Osteocyte (in vitro differentiated cells): ENCODE measurements at regions not wholly inside any gene's neighbourhood (a gene's known extent, or its start where the extent isn't known, plus 50 kb on each side); places are given as distances from the start of the nearest gene placed in this dataset.

Experiments
- DNase-seq: peaks from one replicate; pipeline ENCODE4 v3.0.0; 2021; ENCODE audit warnings: mixed read lengths; ENCODE audit not compliant: unreplicated experiment; ENCODE audit errors: extremely low spot score
- H3K27ac Mint-ChIP-seq: one replicate; pipeline ENCODE4 v1.8.0; 2021; ENCODE audit warnings: mild to moderate bottlenecking, mixed read lengths; ENCODE audit not compliant: unreplicated experiment
- H3K27me3 Mint-ChIP-seq: one replicate; pipeline ENCODE4 v1.8.0; 2021; ENCODE audit warnings: mixed read lengths; ENCODE audit not compliant: unreplicated experiment
- H3K36me3 Mint-ChIP-seq: one replicate; pipeline ENCODE4 v1.8.0; 2021; ENCODE audit warnings: mixed read lengths; ENCODE audit not compliant: unreplicated experiment
- H3K4me1 Mint-ChIP-seq: one replicate; pipeline ENCODE4 v1.8.0; 2021; ENCODE audit warnings: mixed read lengths; ENCODE audit not compliant: unreplicated experiment
- H3K4me3 Mint-ChIP-seq: one replicate; pipeline ENCODE4 v1.8.0; 2021; ENCODE audit warnings: mild to moderate bottlenecking, moderate library complexity, mixed read lengths; ENCODE audit not compliant: unreplicated experiment
- H3K9me3 Mint-ChIP-seq: one replicate; pipeline ENCODE4 v1.8.0; 2021; ENCODE audit warnings: mixed read lengths; ENCODE audit not compliant: unreplicated experiment
- TF ChIP-seq, protein P1 (sequence below): fragments of 200-600 bp; sonication (generic); IDR thresholded peaks from 2 replicates; pipeline ENCODE4 v1.5.0; 2021; ENCODE audit warnings: antibody characterized with exemption, mild to moderate bottlenecking, moderate library complexity

DNA sequence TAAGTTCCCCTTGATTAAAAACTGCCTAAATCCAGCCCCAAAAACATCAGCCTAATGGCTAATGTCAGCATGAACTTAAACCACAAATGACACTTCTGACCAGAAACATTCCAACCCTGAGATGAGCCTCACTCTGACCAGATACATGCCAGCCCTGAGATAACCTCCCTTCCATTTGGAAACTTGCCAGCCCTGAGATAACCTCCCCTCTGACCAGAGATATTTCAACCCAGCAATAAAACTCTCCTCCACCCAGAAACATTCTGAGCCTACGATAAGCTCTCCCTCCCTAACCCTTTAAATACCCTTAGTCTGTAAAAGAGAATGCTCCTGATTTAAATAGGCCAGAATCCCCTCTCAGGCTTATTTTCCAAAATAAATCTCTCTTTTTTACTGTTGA, 1035.7 kb upstream of the NUDT12 start:
- no peak overlapping the region for H3K27ac Mint-ChIP-seq
- no peak for DNase-seq
- no peaks in the 10 kb centered on the region for H3K27me3 Mint-ChIP-seq
- peaks cover 29% of the 10 kb centered on the region for H3K9me3 Mint-ChIP-seq
- TF ChIP-seq, protein P1, sequence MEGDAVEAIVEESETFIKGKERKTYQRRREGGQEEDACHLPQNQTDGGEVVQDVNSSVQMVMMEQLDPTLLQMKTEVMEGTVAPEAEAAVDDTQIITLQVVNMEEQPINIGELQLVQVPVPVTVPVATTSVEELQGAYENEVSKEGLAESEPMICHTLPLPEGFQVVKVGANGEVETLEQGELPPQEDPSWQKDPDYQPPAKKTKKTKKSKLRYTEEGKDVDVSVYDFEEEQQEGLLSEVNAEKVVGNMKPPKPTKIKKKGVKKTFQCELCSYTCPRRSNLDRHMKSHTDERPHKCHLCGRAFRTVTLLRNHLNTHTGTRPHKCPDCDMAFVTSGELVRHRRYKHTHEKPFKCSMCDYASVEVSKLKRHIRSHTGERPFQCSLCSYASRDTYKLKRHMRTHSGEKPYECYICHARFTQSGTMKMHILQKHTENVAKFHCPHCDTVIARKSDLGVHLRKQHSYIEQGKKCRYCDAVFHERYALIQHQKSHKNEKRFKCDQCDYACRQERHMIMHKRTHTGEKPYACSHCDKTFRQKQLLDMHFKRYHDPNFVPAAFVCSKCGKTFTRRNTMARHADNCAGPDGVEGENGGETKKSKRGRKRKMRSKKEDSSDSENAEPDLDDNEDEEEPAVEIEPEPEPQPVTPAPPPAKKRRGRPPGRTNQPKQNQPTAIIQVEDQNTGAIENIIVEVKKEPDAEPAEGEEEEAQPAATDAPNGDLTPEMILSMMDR, result no peak
- peaks cover under 1% of the 10 kb centered on the region for H3K36me3 Mint-ChIP-seq
- H3K4me3 Mint-ChIP-seq, result no peak overlapping the region
- H3K4me1 Mint-ChIP-seq, result no peaks in the 10 kb centered on the region

- H3K9me3 Mint-ChIP-seq, result peaks cover 23% of the 10 kb centered on the region
- no peak overlapping the region for H3K27ac Mint-ChIP-seq
- no peaks in the 10 kb centered on the region for H3K4me1 Mint-ChIP-seq
- no peak overlapping the region for H3K4me3 Mint-ChIP-seq
- H3K36me3 Mint-ChIP-seq, result peaks cover 3% of the 10 kb centered on the region
- TF ChIP-seq, protein P1, result no peak
- H3K27me3 Mint-ChIP-seq, result no peaks in the 10 kb centered on the region
- DNase-seq, result no peak
Measured at GRCh38 chr5:104594850-104595249, 1032.3 kb upstream of the NUDT12 start.

DNA sequence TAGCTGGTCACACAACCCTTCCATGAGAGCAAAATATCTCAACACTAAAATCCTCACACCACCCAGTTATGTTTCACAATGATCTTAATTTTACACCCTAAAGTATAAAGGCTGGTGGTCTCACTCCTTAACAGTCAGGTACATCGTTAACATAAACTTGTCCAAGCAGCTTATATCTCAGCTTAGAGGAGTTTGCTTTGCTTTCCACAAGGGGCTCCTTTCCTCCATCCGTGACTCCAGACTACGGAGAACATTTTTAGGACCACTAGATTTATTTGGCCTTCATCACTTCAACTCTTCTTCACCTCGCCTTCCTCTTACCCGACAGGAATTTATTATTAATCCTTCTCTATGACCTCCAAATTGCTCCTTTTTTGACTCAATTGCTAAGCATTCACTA, 1014.1 kb upstream of the NUDT12 start:
- Mint-ChIP-seq H3K27me3 (no peaks in the 10 kb centered on the region), H3K9me3 (no peaks in the 10 kb centered on the region), H3K36me3 (no peaks in the 10 kb centered on the region), H3K4me3 (no peak overlapping the region), H3K27ac (no peak overlapping the region), H3K4me1 (no peaks in the 10 kb centered on the region)
- TF ChIP-seq, protein P1, result no peak
- no peak for DNase-seq

- Mint-ChIP-seq H3K9me3 (no peaks in the 10 kb centered on the region), H3K36me3 (no peaks in the 10 kb centered on the region), H3K27me3 (no peaks in the 10 kb centered on the region), H3K4me3 (no peak overlapping the region), H3K27ac (no peak overlapping the region), H3K4me1 (no peaks in the 10 kb centered on the region)
- no peak for DNase-seq
- TF ChIP-seq, protein P1, result peak; percentile 21
Measured at GRCh38 chr5:104573949-104574709, 1011.5 kb upstream of the NUDT12 start.

GRCh38 chr5:104569621-104570020, 1007.0 kb upstream of the NUDT12 start:
- Mint-ChIP-seq H3K4me1 (no peaks in the 10 kb centered on the region), H3K9me3 (no peaks in the 10 kb centered on the region), H3K27ac (no peak overlapping the region), H3K4me3 (no peak overlapping the region), H3K27me3 (no peaks in the 10 kb centered on the region), H3K36me3 (no peaks in the 10 kb centered on the region)
- DNase-seq, result no peak
- TF ChIP-seq, protein P1, result no peak
